ENCODE measurements at regions not wholly inside any gene's neighbourhood (a gene's known extent, or its start where the extent isn't known, plus 50 kb on each side); places are given as distances from the start of the nearest gene placed in this dataset.

- TF ChIP-seq CTCF (IDR thresholded peaks at IDR 0.05; ENCODE audit: low read depth, low read length) (no peak), POLR2A (IDR thresholded peaks at IDR 0.05; ENCODE audit: extremely low read depth, insufficient read length) (no peak), MAX (IDR thresholded peaks at IDR 0.05; ENCODE audit: low read depth, low read length) (no peak), MYC (IDR thresholded peaks at IDR 0.05; ENCODE audit: low read depth, low read length) (no peak)
Measured at GRCh38 chr7:26948617-26949118, 84.3 kb upstream of the SKAP2 start.
